Tibial nerve (tissue), 4 donors: ENCODE measurements at regions not wholly inside any gene's neighbourhood (a gene's known extent, or its start where the extent isn't known, plus 50 kb on each side); places are given as distances from the start of the nearest gene placed in this dataset.

Experiments
- EP300 ChIP-seq, 2 donors: sonication (generic); formaldehyde crosslinking; IDR thresholded peaks; one replicate each; pipeline ENCODE4 v1.6.1; 2017; ENCODE audit warnings: antibody characterized with exemption in 2 of 2, mild to moderate bottlenecking in 1 of 2
- POLR2A ChIP-seq, 2 donors: fragments of 450-650 bp; IDR thresholded peaks; one replicate each; pipeline ENCODE4 v1.6.1; 2017; ENCODE audit warnings: antibody characterized with exemption in 2 of 2, mild to moderate bottlenecking in 2 of 2, moderate library complexity in 2 of 2
- TF ChIP-seq, protein P1 (sequence below), 5 experiments: fragments of 200-600 bp in 3 of 5; fragments of 450-650 bp in 2 of 5; sonication (generic) in 3 of 5; IDR thresholded peaks; one replicate each; pipeline ENCODE4 v1.5.1; 2016 to 2019; ENCODE audit warnings: antibody characterized with exemption in 5 of 5, mild to moderate bottlenecking in 3 of 5, moderate library complexity in 2 of 5

DNA sequence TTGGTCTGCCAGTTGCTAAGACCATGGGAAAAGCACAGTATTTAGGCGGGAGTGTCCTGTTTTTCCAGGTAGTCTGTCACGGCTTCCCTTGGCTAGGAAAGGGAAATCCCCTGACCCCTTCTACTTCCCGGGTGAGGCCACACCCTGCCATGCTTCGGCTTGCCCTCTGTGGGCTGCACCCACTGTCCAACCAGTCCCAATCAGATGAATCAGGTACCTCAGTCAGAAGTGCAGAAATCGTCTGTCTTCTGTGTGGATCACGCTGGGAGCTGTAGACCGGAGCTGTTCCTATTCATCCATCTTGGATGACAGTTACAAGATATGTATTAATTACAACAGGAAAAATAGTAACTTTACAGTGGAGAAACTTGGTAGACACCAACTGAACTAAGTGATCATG lies 188.2 kb downstream of the TPBG start:
- TF ChIP-seq, protein P1, sequence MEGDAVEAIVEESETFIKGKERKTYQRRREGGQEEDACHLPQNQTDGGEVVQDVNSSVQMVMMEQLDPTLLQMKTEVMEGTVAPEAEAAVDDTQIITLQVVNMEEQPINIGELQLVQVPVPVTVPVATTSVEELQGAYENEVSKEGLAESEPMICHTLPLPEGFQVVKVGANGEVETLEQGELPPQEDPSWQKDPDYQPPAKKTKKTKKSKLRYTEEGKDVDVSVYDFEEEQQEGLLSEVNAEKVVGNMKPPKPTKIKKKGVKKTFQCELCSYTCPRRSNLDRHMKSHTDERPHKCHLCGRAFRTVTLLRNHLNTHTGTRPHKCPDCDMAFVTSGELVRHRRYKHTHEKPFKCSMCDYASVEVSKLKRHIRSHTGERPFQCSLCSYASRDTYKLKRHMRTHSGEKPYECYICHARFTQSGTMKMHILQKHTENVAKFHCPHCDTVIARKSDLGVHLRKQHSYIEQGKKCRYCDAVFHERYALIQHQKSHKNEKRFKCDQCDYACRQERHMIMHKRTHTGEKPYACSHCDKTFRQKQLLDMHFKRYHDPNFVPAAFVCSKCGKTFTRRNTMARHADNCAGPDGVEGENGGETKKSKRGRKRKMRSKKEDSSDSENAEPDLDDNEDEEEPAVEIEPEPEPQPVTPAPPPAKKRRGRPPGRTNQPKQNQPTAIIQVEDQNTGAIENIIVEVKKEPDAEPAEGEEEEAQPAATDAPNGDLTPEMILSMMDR (IDR thresholded peaks at IDR 0.05) = no peak
- TF ChIP-seq EP300 (IDR thresholded peaks at IDR 0.05) (no peak), POLR2A (IDR thresholded peaks at IDR 0.05) (no peak)
